ENCODE measurements at regions not wholly inside any gene's neighbourhood (a gene's known extent, or its start where the extent isn't known, plus 50 kb on each side); places are given as distances from the start of the nearest gene placed in this dataset.

GRCh38 chr6:169395080-169395805, 141.6 kb upstream of the THBS2 start:
- no peak for DNase-seq (ENCODE audit: low read depth)
- H3K4me3 ChIP-seq (ENCODE audit: control insufficient read depth, low read depth, low read length) = no peak overlapping the region
- no peak for TF ChIP-seq CTCF (IDR thresholded peaks at IDR 0.05; ENCODE audit: control insufficient read depth, insufficient read depth, low read depth, low read length, missing control alignments)

- TF ChIP-seq CTCF (IDR thresholded peaks at IDR 0.05; ENCODE audit: control insufficient read depth, insufficient read depth, low read depth, low read length, missing control alignments) = no peak
- no peak overlapping the region for H3K4me3 ChIP-seq (ENCODE audit: control insufficient read depth, low read depth, low read length)
- DNase-seq (ENCODE audit: low read depth) = no peak
Observed at GRCh38 chr6:169393753-169394152, 140.1 kb upstream of the THBS2 start.

- no peak for TF ChIP-seq CTCF (IDR thresholded peaks at IDR 0.05; ENCODE audit: control insufficient read depth, insufficient read depth, low read depth, low read length, missing control alignments)
- no peak overlapping the region for H3K4me3 ChIP-seq (ENCODE audit: control insufficient read depth, low read depth, low read length)
- no peak for DNase-seq (ENCODE audit: low read depth)
Observed at GRCh38 chr6:169391473-169392071, 137.9 kb upstream of the THBS2 start.

DNA sequence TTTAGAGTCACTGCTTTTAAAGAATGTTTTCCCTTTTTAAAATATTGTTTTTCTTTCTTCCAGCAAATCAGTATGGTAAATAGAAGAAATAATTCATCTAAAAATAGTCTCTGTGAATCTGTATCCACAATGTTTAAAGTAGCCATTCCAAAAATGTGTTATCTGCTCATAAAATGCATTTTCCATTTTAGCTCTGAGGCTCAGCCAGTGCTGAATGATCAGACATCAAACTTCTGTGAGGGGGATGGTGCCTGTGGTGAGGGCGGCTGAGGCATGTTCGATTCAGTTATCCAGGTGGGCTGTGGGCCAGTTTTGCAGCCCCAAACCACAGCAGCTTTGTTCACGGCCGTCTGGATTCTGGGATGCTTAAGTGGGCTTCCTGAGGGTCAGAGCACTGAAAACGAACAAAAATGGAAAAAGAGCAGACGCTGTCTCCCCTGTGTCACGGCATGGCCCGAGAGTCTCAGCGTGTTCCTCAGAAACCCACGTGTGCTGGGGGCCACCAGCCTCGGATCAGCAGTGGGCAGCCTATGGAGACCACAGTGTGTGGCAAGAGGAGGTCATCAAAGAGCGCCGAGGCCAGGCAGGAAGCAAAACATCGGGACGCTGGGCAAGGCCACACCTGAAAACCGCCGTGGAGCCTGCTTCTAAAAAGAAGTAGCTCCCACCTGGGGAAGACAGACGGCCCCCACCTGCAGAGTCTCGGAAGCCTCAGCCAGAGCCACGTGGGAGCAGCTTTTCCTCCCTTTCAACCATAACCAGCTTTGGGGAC, 134.9 kb upstream of the THBS2 start:
- no peak for DNase-seq (ENCODE audit: low read depth)
- no peak overlapping the region for H3K4me3 ChIP-seq (ENCODE audit: control insufficient read depth, low read depth, low read length)
- TF ChIP-seq CTCF (IDR thresholded peaks at IDR 0.05; ENCODE audit: control insufficient read depth, insufficient read depth, low read depth, low read length, missing control alignments) = no peak

- H3K4me3 ChIP-seq (ENCODE audit: control insufficient read depth, low read depth, low read length) = no peak overlapping the region
- DNase-seq (ENCODE audit: low read depth) = no peak
- TF ChIP-seq CTCF (IDR thresholded peaks at IDR 0.05; ENCODE audit: control insufficient read depth, insufficient read depth, low read depth, low read length, missing control alignments) = no peak
Observed at GRCh38 chr6:169387809-169388383, 134.2 kb upstream of the THBS2 start.

- TF ChIP-seq CTCF (IDR thresholded peaks at IDR 0.05; ENCODE audit: control insufficient read depth, insufficient read depth, low read depth, low read length, missing control alignments) = no peak
- peak; percentile 72 for DNase-seq (ENCODE audit: low read depth)
Observed at GRCh38 chr6:169386411-169387057, 132.9 kb upstream of the THBS2 start.

More at GRCh38 chr6:169386411-169387057, 132.9 kb upstream of the THBS2 start:
- no peak overlapping the region for H3K4me3 ChIP-seq (ENCODE audit: control insufficient read depth, low read depth, low read length)

Measured in AG09309 (cell line).